K562 (cell line): ENCODE measurements at regions not wholly inside any gene's neighbourhood (a gene's known extent, or its start where the extent isn't known, plus 50 kb on each side); places are given as distances from the start of the nearest gene placed in this dataset.

Experiments used
- C11orf30 ChIP-seq: fragments of 450-650 bp; IDR thresholded peaks from 2 replicates; pipeline ENCODE4 v1.6.1; 2016; ENCODE audit warnings: low read depth, mild to moderate bottlenecking
- FOXA3 ChIP-seq, 2 experiments: fragments of 450-650 bp in 1 of 2; sonication (generic) in 1 of 2; formaldehyde crosslinking; IDR thresholded peaks in 1 of 2; conservative IDR thresholded peaks in 1 of 2; 2 replicates each; pipeline versions ENCODE4 v1.4.0 to v1.8.0; 2020 to 2022; ENCODE audit warnings: mild to moderate bottlenecking in 2 of 2, missing genetic modification reagents in 1 of 2
- GTF2E2 ChIP-seq: fragments of 200-800 bp; sonication (Bioruptor generic); IDR thresholded peaks from 2 replicates; pipeline ENCODE4 v1.6.1; 2016; ENCODE audit warnings: missing genetic modification characterization, missing compliant biosample characterization
- HDAC8 ChIP-seq: fragments of 450-650 bp; IDR thresholded peaks from 2 replicates; pipeline ENCODE4 v1.6.1; 2016; ENCODE audit warnings: mild to moderate bottlenecking, missing genetic modification characterization, moderate library complexity, missing compliant biosample characterization
- KDM4B ChIP-seq, 2 experiments: fragments of 450-650 bp in 1 of 2; sonication (generic) in 1 of 2; IDR thresholded peaks; 2 replicates each; pipeline ENCODE4 v1.6.1; 2016 to 2017; ENCODE audit warnings: borderline replicate concordance in 2 of 2, antibody characterized with exemption in 1 of 2, low read depth in 1 of 2, mild to moderate bottlenecking in 1 of 2
- MAFG ChIP-seq: fragments of 450-650 bp; conservative IDR thresholded peaks from 2 replicates; pipeline ENCODE4 v1.6.1; 2016; ENCODE audit warnings: missing genetic modification characterization, missing compliant biosample characterization
- POLR2AphosphoS2 ChIP-seq: IDR thresholded peaks from 2 replicates; pipeline ENCODE4 v1.6.1; 2012; ENCODE audit warnings: low read length, improper control_type of control experiment
- TAF7 ChIP-seq: fragments of 450-650 bp; IDR thresholded peaks from 2 replicates; pipeline ENCODE4 v1.6.1; 2016; ENCODE audit warnings: missing genetic modification characterization, missing compliant biosample characterization
- VEZF1 ChIP-seq: fragments of 200-800 bp; sonication (Bioruptor generic); IDR thresholded peaks from 2 replicates; pipeline ENCODE4 v1.6.1; 2017; ENCODE audit warnings: missing genetic modification characterization, missing compliant biosample characterization
- ZBTB8A ChIP-seq: fragments of 450-650 bp; IDR thresholded peaks from 2 replicates; pipeline ENCODE4 v1.6.1; 2018; ENCODE audit warnings: mild to moderate bottlenecking, moderate library complexity; ENCODE audit not compliant: partially characterized antibody
- ZNF316 ChIP-seq: fragments of 450-650 bp; IDR thresholded peaks from 2 replicates; pipeline ENCODE4 v1.6.1; 2016
- ZNF589 ChIP-seq: fragments of 200-800 bp; sonication (Bioruptor generic); IDR thresholded peaks from 2 replicates; pipeline ENCODE4 v1.6.1; 2016; ENCODE audit warnings: low read depth, missing genetic modification characterization, missing compliant biosample characterization
- ZNF79 ChIP-seq: fragments of 250-450 bp; sonication (Bioruptor Pico); IDR thresholded peaks from 2 replicates; pipeline ENCODE4 v1.4.0; 2020; ENCODE audit warnings: low read depth, mild to moderate bottlenecking, moderate library complexity
- TF ChIP-seq, protein P1 (sequence below), 2 experiments: fragments of 450-650 bp in 1 of 2; IDR thresholded peaks; 2 replicates each; pipeline ENCODE4 v1.6.1; 2011 to 2017; ENCODE audit warnings: low read depth in 2 of 2, antibody characterized with exemption in 1 of 2, borderline replicate concordance in 1 of 2, low read length in 1 of 2, mild to moderate bottlenecking in 1 of 2, mixed read lengths in 1 of 2; ENCODE audit not compliant: control insufficient read depth in 1 of 2
- TF ChIP-seq, protein P2 (sequence below), 2 experiments: IDR thresholded peaks; 2 replicates each; pipeline ENCODE4 v1.6.1; 2011; ENCODE audit warnings: borderline replicate concordance in 1 of 2, control low read depth in 1 of 2, low read depth in 1 of 2, low read length in 1 of 2, mild to moderate bottlenecking in 1 of 2, mixed read lengths in 1 of 2, moderate library complexity in 1 of 2; ENCODE audit not compliant: insufficient read depth in 1 of 2, insufficient read length in 1 of 2, poor library complexity in 1 of 2, severe bottlenecking in 1 of 2; ENCODE audit errors: extremely low read depth in 1 of 2
- TF ChIP-seq, protein P3 (sequence below), 2 experiments: fragments of 250-450 bp in 1 of 2; fragments of 450-650 bp in 1 of 2; sonication (Bioruptor Pico) in 1 of 2; IDR thresholded peaks; 2 replicates each; pipeline versions ENCODE4 v1.6.1 to v1.8.0; 2016 to 2021; ENCODE audit warnings: mild to moderate bottlenecking in 2 of 2, moderate library complexity in 2 of 2, missing compliant biosample characterization in 1 of 2, missing genetic modification characterization in 1 of 2

GRCh38 chr20:53827292-53828087, 233.9 kb upstream of the ZNF217 start (continued):
- TF ChIP-seq FOXA3 (CRISPR knock-in tag; conservative IDR thresholded peaks at IDR 0.05 in 1 of 2, IDR thresholded peaks at IDR 0.05 in 1 of 2) (no peak), POLR2AphosphoS2 (no peak), VEZF1 (CRISPR knock-in tag) (peak; percentile 22; the same call in 1 of the 2 replicates), ZNF316 (peak; percentile 86), ZBTB8A (no peak), TAF7 (tag) (no peak), KDM4B (IDR thresholded peaks at IDR 0.05; ENCODE audit: borderline replicate concordance in 2 of 2, low read depth in 1 of 2) (no peak), MAFG (peak; percentile 62; the same call in 1 of the 2 replicates), ZNF589 (CRISPR knock-in tag) (peak; percentile 6; the same call in 1 of the 2 replicates), GTF2E2 (no peak), C11orf30 (peak; percentile 77), HDAC8 (tag) (no peak), ZNF79 (CRISPR knock-in tag) (no peak)
- TF ChIP-seq, protein P1, sequence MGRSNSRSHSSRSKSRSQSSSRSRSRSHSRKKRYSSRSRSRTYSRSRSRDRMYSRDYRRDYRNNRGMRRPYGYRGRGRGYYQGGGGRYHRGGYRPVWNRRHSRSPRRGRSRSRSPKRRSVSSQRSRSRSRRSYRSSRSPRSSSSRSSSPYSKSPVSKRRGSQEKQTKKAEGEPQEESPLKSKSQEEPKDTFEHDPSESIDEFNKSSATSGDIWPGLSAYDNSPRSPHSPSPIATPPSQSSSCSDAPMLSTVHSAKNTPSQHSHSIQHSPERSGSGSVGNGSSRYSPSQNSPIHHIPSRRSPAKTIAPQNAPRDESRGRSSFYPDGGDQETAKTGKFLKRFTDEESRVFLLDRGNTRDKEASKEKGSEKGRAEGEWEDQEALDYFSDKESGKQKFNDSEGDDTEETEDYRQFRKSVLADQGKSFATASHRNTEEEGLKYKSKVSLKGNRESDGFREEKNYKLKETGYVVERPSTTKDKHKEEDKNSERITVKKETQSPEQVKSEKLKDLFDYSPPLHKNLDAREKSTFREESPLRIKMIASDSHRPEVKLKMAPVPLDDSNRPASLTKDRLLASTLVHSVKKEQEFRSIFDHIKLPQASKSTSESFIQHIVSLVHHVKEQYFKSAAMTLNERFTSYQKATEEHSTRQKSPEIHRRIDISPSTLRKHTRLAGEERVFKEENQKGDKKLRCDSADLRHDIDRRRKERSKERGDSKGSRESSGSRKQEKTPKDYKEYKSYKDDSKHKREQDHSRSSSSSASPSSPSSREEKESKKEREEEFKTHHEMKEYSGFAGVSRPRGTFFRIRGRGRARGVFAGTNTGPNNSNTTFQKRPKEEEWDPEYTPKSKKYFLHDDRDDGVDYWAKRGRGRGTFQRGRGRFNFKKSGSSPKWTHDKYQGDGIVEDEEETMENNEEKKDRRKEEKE (IDR thresholded peaks at IDR 0.05; ENCODE audit: borderline replicate concordance in 1 of 2, control insufficient read depth in 1 of 2, low read depth in 2 of 2, low read length in 1 of 2) = peak in 1 of 2 experiments; percentile 60; a peak in 1 of 4 replicates
- TF ChIP-seq, protein P2, sequence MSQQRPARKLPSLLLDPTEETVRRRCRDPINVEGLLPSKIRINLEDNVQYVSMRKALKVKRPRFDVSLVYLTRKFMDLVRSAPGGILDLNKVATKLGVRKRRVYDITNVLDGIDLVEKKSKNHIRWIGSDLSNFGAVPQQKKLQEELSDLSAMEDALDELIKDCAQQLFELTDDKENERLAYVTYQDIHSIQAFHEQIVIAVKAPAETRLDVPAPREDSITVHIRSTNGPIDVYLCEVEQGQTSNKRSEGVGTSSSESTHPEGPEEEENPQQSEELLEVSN (IDR thresholded peaks at IDR 0.05; ENCODE audit: borderline replicate concordance in 1 of 2, extremely low read depth in 1 of 2, insufficient read depth in 1 of 2, insufficient read length in 1 of 2, low read depth in 1 of 2, low read length in 1 of 2, poor library complexity in 1 of 2, severe bottlenecking in 1 of 2) = no peak
- TF ChIP-seq, protein P3, sequence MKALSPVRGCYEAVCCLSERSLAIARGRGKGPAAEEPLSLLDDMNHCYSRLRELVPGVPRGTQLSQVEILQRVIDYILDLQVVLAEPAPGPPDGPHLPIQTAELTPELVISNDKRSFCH (CRISPR knock-in tag; IDR thresholded peaks at IDR 0.05) = no peak
- TF ChIP-seq, protein P3 (tag; IDR thresholded peaks at IDR 0.05) = no peak
